ENCODE measurements at regions not wholly inside any gene's neighbourhood (a gene's known extent, or its start where the extent isn't known, plus 50 kb on each side); places are given as distances from the start of the nearest gene placed in this dataset.

- DNase-seq (ENCODE audit: low spot score) = no peak
- peak; percentile 5 for FAIRE-seq
These were observed 316.8 kb downstream of the VPS13C start for GRCh38 chr15:61743345-61743909.

GRCh38 chr15:61742591-61742990 lies 317.7 kb downstream of the VPS13C start:
- no peak for FAIRE-seq
- no peak for DNase-seq (ENCODE audit: low spot score)

- FAIRE-seq (no peak), DNase-seq (ENCODE audit: low spot score) (no peak)
These were observed 323.5 kb downstream of the VPS13C start for GRCh38 chr15:61736790-61737189.

- FAIRE-seq (no peak), DNase-seq (ENCODE audit: low spot score) (no peak)
These were observed 329.1 kb downstream of the VPS13C start for GRCh38 chr15:61731099-61731498.

GRCh38 chr15:61729646-61730045 lies 330.6 kb downstream of the VPS13C start:
- FAIRE-seq = no peak

GRCh38 chr15:61726166-61726565 lies 334.1 kb downstream of the VPS13C start:
- DNase-seq (ENCODE audit: low spot score) (no peak), FAIRE-seq (no peak)

More at GRCh38 chr15:61729646-61730045, 330.6 kb downstream of the VPS13C start:
- DNase-seq (ENCODE audit: low spot score) = no peak

- DNase-seq (ENCODE audit: low spot score) = no peak
- peak; percentile 9 for FAIRE-seq
These were observed 335.0 kb downstream of the VPS13C start for GRCh38 chr15:61725251-61725650.

- DNase-seq (ENCODE audit: low spot score) = no peak
- no peak for FAIRE-seq
These were observed 335.9 kb downstream of the VPS13C start for GRCh38 chr15:61724251-61724939.

GRCh38 chr15:61721418-61721817 lies 338.8 kb downstream of the VPS13C start:
- no peak for DNase-seq (ENCODE audit: low spot score)
- no peak for FAIRE-seq

- FAIRE-seq (peak; percentile 17), DNase-seq (ENCODE audit: low spot score) (no peak)
These were observed 340.0 kb downstream of the VPS13C start for GRCh38 chr15:61720197-61720704.

GRCh38 chr15:61715082-61715481 lies 345.2 kb downstream of the VPS13C start:
- DNase-seq (ENCODE audit: low spot score) = peak; percentile 77
- FAIRE-seq = no peak

GRCh38 chr15:61712129-61712759 lies 348.0 kb downstream of the VPS13C start:
- FAIRE-seq (no peak), DNase-seq (ENCODE audit: low spot score) (no peak)

GRCh38 chr15:61702224-61703020 lies 357.8 kb downstream of the VPS13C start:
- DNase-seq (ENCODE audit: low spot score) (no peak), FAIRE-seq (peak; percentile 35)

- FAIRE-seq (no peak), DNase-seq (ENCODE audit: low spot score) (no peak)
These were observed 358.8 kb downstream of the VPS13C start for GRCh38 chr15:61701455-61701854.

GRCh38 chr15:61700803-61701202 lies 359.4 kb downstream of the VPS13C start:
- no peak for DNase-seq (ENCODE audit: low spot score)
- FAIRE-seq = no peak

- DNase-seq (ENCODE audit: low spot score) = no peak
- FAIRE-seq = no peak
These were observed 362.5 kb downstream of the VPS13C start for GRCh38 chr15:61697796-61698195.

- DNase-seq (ENCODE audit: low spot score) (no peak), FAIRE-seq (no peak)
These were observed 371.2 kb downstream of the VPS13C start for GRCh38 chr15:61689067-61689466.

GRCh38 chr15:61687651-61688050 lies 372.6 kb downstream of the VPS13C start:
- FAIRE-seq (no peak), DNase-seq (ENCODE audit: low spot score) (no peak)

GRCh38 chr15:61687124-61687523 lies 373.1 kb downstream of the VPS13C start:
- DNase-seq (ENCODE audit: low spot score) = no peak
- FAIRE-seq = no peak

- DNase-seq (ENCODE audit: low spot score) (no peak), FAIRE-seq (no peak)
These were observed 374.3 kb downstream of the VPS13C start for GRCh38 chr15:61685971-61686370.

- FAIRE-seq = no peak
- DNase-seq (ENCODE audit: low spot score) = no peak
These were observed 374.7 kb downstream of the VPS13C start for GRCh38 chr15:61685534-61685933.
